ENCODE measurements at regions not wholly inside any gene's neighbourhood (a gene's known extent, or its start where the extent isn't known, plus 50 kb on each side); places are given as distances from the start of the nearest gene placed in this dataset.

DNA sequence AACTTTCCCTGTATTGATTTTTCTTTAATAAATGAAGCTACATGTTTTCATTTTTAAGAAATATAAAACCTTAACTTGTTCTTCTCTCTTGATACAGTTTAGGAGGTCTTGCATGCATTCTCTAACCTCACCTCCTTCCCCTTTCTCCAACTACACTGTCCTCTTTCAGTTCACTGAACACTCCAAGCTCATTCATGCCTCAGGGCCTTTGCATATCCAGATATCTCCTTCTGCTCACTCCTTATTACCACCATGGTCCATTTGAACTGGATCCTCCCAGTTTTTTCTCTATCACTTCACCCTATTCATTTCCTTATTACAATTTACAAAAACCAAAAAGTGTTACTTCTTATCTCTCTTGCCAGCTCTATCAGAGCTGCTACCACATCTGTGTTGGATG is 242.9 kb upstream of the PLEKHG7 start:
- no peak for DNase-seq

DNA sequence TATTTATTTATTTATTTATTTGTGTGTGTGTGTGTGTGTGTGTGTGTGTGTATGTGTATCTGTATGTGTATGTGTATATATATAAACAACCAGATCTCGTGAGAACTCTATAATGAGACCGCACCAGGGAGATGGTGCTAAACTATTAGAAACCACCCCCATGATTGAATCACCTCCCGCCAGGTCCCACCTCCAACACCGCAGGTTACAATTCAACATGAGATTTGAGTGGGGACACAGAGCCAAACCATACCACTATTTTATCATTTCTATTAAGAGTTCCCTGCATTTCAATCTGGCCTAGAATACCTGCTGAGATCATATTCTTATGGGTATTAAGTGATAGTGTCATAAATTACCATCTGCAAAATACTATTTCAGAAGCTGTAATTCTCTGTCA is 243.8 kb upstream of the PLEKHG7 start:
- DNase-seq = no peak

DNA sequence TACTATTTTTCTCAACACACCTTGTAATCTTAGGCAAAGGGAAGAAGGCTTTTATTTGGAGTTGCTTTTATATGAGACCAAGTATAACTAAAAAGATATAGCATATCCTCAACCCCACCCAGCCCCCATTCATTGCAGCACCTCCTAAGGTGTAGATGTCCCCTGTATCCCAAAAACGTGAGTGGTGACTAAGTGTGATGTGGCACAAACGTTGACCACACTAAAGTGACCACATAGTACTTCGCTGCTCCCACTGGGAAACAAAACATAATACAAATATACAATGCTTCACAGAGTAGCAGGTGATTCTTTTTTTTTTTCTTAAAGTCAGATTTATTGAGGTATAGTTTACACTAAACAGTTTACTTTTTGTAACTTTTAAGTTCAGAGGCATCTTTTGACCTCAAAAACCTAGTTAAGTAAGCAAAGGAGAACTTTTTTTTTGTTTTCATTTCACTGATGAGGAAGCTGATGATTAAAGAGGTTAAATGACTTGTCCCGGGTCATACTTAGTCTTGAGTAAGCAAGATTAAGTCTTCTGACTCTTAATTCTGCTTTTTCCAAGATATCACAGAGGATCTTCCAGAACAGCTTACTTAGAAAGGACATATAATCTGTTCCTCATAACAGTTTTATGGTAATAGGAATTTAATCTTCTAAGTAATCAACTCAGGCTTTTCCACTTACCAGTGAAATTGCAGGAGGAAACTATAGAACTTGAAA is 245.2 kb upstream of the PLEKHG7 start:
- DNase-seq = no peak

DNA sequence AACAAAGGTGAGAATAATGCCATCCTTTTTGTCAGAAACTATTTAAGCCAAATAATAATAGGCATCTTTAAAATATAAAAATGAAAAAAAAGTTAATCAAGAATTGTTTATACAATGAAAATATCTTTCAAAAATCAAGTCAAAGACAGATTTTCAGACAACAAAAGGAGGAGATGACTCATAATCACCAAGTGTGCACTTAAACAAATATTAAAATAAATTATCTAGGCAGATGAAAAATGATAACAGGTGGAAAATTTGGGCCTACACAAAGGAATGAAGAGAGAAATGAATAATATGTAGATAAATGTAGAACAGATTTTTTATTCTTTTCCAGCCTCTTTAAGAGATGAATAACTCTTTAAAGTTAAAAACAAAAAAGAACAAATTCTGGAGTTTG is 250.0 kb upstream of the PLEKHG7 start:
- DNase-seq = no peak

DNA sequence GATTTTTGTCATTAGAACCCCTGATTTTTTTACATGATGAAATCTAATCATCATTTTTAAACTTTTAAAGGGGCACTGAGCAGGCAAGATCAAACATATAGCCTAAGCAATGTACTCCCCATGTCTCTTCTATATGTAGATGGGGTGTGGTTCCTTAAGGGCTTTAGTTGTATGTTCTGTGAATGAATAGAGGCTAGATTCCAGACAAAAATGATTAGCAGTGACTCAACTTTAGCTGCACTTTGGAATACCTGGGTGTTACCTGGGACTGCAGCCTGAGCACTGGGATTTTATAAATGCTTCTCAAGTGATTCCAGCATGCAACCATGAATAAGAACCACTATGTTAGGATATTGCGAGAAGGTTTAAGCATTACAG is 256.7 kb upstream of the PLEKHG7 start:
- DNase-seq = no peak

DNA sequence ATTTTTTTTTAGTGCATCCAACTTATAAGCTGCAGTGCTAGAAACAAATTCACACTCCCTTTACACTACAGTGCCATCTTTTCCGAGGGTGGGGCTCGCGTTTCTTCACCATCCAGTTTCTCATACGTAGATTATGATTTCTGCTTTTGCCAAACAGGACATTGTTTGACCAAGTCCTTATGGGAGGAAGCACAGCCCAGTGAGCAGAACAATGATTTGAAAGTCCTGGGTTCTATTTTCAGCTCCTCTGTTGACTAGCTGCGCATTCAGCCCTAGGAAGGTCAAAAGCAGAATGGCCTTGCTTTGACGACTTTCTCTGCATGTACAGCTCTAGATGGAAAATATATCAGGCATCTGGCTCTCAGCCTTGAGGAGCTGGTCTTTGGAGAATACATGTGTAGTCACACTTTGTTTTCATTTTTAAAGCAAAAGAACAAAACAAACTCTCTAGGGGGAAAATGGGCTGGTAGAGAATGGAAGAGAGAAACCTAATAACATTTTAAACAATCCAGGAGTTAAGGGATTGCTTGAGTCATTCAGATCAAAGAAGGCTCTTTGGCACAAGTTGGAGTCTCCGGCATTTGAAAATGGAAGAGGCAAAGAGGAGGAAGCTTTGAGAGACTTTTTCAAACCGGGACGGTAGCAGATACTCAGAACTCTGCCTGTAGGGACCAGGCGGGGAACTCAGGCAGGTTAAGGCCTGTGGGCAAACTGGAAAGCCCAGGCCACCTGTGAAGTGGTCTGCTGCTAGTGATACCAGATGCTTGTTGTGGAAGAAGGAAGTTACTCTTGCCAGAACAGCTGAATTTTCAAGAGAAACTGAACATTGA is 257.3 kb upstream of the PLEKHG7 start:
- DNase-seq = no peak

DNA sequence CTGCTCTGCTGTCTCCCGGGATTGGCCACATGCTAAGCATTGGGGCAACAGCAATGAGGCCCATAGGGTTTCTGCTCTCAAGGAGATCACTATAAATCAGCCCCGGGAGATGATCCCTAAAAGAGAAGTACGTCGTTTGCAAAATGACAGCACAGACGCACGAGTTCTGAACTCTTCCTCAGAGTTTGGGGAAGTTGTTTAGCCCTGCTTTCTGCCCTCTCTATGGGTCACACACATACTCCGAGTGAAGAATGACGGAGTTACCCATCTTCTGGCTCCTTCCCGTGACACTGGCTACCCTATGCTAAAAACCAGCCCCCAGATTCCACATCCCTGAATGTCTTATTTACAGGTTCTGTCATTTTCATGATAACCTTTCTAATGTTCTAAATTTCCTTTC is 258.0 kb upstream of the PLEKHG7 start:
- no peak for DNase-seq

DNA sequence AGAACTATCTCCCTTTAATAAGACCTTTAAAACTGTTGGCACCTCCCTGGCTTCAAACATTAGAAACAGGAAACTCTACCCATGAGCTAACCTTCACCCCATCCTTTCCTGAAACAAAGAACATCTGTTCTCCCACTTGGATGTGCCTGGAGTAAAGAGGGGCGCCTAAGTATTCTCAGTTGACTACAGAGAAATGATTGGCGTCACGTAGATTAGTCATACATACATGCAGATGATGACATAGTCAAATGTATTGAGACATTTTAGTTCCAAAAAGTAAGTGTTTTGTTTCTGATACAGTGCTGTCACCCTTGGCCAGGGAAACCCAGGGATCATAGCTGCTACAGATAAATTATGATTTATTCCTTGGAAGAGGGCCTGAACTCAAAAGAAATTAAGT is 260.0 kb upstream of the PLEKHG7 start:
- DNase-seq = no peak

DNA sequence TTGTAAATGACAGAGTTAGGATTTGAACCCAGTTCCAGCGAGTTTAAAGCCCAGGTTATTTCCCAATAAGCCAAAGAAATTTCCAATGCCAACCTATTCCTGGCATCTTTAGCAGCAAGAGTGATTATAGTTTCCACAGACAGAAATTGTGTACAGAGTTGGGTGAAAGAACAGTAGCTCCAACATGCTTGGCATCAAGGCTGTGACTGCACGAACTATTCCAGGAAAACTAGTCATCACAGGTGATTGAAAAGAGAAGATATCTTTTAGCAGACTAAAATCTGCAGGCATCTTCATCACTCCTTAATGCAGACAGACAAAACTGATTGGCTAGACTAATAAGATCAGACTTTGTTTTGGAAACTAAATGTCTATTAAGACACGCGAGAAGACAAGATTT is 262.7 kb upstream of the PLEKHG7 start:
- DNase-seq = no peak

DNA sequence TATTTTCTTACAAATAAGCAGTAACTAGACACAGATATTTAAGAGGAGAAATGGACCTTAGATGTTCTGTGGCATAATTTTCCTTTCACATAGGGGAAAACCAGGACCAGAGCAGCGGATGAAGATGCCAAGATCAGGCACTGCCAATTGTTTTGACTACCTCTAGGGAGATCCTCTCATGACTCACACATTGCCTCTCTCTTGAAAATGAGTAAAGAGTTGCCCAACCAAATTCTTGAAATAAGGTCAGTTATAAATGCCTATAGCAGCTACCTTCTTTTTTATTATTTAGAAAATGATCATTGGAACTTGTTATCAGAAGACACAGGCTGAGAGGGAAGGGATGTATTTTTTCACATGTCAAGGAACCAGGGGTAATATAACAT is 263.4 kb upstream of the PLEKHG7 start:
- DNase-seq = no peak

DNA sequence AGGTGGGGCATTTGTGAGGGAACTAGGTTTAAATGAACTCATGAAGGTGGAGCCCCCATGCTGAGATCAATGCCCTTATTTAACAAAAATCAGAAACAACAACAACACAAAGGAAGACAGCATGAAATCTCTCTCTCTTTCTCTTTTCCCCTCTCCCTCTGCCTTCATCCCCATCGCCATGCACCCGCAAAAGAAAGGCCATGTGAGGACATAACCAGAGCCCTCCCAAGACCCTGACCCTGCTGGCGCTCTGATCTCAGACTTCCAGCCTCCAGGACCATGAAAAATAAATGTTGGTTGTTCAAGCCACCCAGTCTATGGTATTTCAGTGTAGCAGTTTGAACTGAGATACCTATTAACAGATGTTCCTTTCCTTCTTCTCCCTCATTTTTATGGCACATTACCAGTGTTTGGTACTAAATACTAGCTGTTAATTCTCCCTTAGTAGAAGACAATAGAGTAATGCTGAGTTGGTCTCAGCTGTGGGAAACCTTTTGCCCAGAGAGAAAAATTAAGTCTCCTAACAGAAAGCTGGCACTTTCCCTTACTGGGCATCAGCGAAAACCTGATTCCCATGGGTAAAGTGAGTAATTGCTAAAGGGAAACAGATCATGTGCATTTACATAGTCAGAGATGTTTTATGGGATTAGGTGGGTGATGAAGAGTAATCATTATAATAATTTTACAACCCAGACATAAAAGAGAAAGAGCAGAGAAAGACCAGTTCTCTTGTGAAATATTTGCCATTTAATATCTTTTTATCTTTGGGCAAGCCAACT is 264.0 kb upstream of the PLEKHG7 start:
- no peak for DNase-seq

DNA sequence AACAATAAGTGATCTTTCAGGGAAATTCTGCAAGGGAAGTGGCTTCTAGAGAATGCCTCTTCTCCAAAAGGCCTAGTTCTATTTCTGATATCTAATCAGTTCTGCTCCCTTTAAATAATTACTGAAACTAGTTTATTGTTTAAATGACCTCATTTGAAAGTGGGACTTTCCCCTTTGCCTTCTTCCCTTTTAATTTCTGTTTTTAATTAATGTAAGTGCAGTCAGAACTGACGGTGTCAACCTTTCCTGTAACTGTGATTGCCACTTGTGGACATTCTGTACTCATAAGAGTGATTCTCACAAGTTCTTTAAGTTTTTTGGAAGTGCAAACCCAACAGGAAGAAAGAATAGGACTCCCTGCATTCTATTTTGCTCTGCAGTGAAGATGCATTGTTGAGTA is 265.3 kb upstream of the PLEKHG7 start:
- DNase-seq = no peak

DNA sequence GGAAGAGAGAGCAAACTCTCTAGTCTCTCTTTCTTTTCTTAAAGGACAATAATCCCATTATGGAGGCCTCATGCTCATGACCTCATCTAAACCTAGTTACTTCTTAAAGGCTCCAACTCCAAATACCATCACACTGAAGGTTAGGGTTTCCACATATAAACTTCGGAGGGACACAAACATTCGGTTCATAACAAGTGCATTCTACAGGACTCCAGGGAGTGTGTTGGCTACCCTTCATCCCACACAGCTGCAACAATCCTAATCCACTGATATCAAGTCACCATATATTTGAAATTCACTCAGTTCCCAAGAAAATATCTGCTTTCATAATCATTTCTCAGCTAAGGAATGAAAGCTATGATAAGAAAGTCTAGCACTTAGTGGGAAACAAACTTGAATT is 265.9 kb upstream of the PLEKHG7 start:
- no peak for DNase-seq

DNA sequence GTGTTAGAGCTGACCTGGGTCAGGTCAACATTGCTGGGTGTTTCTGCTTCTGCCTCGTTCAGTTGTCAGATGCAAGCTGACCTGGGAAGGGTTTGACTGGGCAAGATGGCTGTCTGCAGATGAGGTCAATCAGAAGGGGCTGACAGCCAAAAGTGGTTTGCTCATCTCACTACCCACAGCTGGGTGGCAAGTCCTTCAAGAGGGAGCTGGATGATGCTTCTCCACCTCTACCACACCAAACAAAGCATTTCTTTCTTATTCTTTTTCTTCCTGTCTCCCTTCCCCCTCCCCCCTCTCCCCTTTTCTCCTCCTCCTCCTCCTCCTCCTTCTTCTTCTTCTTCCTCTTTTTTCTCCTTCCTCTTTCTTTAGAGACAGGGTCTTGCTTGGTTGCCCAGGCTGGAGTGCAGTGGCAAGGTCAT is 268.2 kb upstream of the PLEKHG7 start:
- no peak for DNase-seq

DNA sequence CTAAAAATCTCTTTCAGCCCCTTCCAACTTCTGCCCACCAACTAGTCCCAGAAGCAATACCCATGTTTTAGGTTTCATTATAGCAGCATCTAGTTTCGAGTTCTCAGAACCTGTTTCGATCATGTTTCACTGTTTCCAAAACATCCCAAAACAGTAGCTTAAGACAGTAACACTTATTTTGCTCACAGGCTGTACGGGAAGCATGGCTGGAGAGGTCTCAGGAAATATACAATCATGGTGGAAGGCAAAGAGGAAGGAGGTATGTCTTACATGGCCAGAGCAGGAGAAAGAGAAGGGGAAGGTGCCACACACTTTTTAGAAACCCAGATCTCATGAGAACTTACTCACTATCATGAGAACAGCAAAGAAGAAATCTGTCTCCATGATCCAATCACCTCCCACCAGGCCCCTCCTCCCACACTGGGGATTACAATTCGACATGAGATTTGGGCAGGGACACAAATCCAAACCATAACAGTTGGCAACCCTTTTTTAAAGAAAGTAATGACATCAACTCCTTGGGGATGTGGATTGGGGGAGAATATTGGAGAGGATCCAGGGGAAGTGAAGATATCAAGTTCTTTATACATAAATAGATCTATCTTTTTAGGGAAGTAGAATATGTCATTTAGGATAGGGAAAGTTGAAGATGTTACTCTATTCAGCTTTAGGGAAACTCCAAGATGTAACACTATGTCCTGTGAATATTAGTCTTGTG is 269.9 kb upstream of the PLEKHG7 start:
- DNase-seq = no peak

DNA sequence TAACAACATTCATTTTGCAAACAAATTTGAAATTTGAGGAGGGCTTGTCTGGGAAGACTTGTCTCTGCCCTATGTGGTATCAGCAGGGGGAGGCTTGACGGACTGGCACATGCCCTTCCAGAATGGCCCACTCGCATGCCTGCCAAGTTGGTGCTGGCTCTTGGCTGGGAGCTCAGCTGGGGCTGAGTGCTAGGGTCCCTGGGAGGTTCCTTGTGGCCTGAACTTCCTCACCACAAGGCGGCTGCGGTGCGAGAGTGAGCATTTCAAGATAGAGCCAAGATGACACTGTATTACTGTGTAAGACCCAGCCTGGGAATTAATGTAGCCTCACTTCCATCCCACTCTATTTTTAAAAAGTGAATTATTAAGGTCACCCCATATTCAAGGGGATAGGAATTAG is 271.6 kb upstream of the PLEKHG7 start:
- DNase-seq = no peak

DNA sequence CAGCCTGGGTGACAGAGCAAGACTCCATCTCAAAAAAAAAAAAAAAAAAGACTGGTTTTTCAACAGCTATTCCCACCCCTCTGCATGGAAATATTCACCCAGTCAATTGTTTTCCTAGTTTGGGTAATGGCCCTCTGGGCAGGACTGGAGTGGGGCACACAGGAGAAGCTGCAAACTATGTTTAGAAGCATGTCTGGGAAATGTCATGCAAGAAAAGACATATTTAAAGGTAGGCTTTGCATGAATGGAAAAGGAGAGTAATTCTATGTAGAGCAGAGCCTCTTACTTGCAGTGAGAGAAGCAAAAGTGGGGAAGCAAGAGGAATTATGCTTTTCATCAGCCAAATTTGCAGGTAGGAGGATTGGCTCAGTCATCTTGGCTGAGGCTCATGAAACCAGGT is 276.5 kb upstream of the PLEKHG7 start:
- DNase-seq = no peak

DNA sequence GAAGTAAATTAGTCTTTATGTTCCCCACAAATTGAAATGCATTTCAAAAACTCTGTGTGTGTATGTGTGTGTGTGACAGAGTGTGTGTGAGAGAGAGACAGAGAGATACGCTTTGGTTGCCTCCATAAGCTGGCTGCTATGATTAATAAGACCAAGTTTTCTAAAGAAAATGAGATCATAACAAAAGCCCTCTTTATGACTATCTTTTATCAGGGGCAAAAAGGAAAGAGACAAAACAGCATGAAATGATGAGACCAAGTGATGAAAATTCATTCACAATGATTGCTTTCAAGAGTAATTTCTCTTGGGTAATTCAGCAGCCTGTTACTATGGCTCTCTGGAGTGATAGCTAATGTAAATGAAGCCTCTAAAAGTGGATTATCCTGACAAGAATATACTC is 277.6 kb upstream of the PLEKHG7 start:
- DNase-seq = no peak

DNA sequence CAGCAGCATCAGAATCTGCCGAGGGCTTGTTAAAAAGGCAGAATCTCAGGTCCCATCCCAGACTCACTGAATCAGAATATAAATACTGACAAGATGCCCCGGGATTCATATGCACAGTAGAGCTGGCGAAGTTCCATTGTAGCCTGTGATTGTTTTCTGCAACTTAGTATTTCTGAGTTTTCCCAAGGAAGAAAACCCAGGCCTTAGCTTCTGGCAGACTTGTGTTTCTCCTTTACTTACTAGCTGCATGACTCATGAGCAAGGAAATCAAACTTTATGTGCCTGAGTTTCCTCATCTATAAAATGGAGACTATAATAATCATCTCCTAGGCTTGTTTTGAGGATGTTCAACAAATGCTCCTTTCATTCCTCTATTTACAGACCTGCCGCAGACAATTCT is 278.5 kb upstream of the PLEKHG7 start:
- no peak for DNase-seq

DNA sequence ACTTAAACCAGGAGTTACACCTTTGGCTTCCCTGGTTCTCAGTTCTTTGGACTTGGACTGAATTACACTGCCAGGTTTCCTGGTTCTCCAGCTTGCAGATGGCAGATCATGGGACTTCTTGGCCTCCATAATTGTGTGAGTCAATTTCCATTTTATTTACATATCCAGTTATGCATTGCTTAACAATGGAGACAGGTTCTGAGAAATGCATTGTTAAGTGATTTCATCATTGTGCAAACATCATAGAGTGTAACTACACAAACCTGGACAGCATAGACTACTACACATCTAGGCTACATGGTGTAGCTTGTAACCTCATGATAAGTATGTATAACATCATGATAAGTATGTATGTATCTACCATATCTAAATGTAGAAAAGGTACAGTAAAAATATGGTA is 276.1 kb upstream of the BTG1 start:
- no peak for DNase-seq

DNA sequence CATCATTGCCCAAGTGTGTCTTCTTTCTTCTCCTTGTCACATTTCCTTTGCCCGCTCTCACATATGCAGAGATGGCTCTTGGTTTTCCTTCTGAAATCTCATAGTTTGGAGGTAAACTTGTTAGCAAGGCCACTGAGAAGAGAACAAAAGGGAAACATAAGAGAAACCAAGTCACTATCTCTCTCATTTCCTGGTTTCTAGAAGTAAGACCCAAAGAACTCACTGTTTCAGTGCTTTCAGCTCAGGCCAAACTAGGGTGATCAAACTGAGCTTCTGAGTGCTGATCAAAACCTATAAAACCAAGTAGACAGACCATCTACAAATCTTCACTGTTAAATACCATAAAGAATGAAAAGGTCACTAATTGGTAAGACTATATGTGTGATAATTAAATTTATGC is 275.4 kb upstream of the BTG1 start:
- no peak for DNase-seq

DNA sequence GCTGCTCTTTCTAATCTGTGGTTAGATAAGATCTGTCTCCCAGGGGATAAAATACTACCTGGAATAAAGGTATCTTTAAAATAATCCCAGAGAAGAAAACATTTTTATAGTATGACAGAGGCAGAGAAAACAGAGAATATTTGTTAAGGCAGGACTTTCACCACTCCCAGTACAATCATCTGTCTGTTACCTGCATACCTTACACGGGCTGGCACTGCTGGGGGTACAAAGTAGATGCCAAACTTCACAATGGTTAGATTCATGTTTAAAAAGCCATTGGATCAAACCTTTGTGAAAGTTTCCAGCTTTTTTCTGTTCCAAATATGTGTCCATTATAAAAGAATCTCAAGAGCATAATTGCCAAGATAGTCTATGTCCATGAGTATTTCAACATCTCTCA is 273.6 kb upstream of the BTG1 start:
- no peak for DNase-seq

DNA sequence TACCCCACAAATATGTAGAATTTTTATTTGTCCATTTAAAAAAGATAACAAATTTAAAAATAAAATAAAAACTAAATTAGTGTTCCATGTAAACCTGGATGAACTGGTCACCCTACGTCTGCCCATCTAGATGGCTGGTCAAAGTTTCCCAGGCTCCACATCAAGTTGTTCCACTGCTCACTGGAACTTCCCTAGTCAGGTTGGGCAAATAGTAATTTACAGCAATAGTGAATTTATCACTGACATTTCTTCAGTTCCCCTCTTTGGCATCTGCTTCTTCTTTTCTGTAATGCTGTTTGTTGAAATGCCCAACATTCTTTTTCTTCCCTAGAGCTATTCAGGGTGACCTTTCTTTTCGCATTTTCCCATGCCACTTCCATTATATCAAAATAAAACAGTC is 272.7 kb upstream of the BTG1 start:
- no peak for DNase-seq
